ENCODE measurements at regions not wholly inside any gene's neighbourhood (a gene's known extent, or its start where the extent isn't known, plus 50 kb on each side); places are given as distances from the start of the nearest gene placed in this dataset.

DNA sequence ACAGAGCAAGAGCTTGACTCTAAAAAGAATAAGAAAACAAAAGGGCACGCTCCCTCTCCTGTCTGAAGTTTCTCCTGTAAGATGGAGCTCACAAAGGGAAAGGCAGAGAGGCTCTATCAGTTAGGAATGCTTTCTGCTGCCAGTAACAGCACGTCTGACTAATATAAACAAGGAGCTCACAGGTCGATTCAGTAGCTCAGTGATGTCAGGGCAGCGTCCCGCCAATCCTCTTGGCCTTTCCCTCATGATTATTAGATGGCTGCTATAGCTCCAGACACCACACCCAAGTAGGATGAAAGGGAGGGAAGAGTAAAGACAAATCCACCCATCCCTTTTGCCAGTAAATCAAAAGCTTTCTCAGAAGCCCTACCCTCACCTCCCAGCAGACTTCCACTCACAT, 51.3 kb upstream of the HMGXB4 start:
- Histone ChIP-seq H3K4me3 (ENCODE audit: extremely low read depth in 1 of 4, insufficient read depth in 2 of 4, low read depth in 3 of 4, low read length in 4 of 4) (no peak overlapping the region), H3K4me2 (ENCODE audit: insufficient read depth in 1 of 2, low read depth in 2 of 2, low read length in 2 of 2) (no peak overlapping the region), H3K23ac (ENCODE audit: insufficient read length) (no peak overlapping the region), H3K14ac (ENCODE audit: insufficient read length) (no peak overlapping the region), H2BK12ac (ENCODE audit: low read depth, low read length) (no peak overlapping the region), H2BK120ac (replicated peaks; ENCODE audit: low read depth, low read length) (no peak overlapping the region), H2BK20ac (ENCODE audit: low read length) (no peak overlapping the region), H3K27me3 (replicated peaks in 1 of 4; ENCODE audit: control insufficient read depth in 3 of 4, extremely low read depth in 1 of 4, insufficient read depth in 3 of 4, low read length in 3 of 4) (no peaks in the 10 kb centered on the region), H3K79me2 (ENCODE audit: control insufficient read depth in 1 of 2, insufficient read depth in 2 of 2, low read length in 2 of 2) (no peaks in the 10 kb centered on the region), H2AFZ (ENCODE audit: low read length) (no peak overlapping the region), H3K9me3 (ENCODE audit: insufficient read depth in 2 of 2, low read depth in 1 of 2, low read length in 1 of 2) (no peaks in the 10 kb centered on the region), H2BK5ac (ENCODE audit: low read depth, low read length) (no peak overlapping the region), H2AK5ac (ENCODE audit: low read depth, low read length) (no peak overlapping the region), H3K27ac (ENCODE audit: low read depth, low read length) (no peak overlapping the region), H3K4me1 (replicated peaks in 1 of 4; ENCODE audit: control insufficient read depth in 3 of 4, insufficient read depth in 4 of 4, low read length in 3 of 4) (no peaks in the 10 kb centered on the region), H4K5ac (ENCODE audit: insufficient read length, low read depth, low read length) (no peak overlapping the region), H3K56ac (replicated peaks; ENCODE audit: insufficient read length, low read depth, low read length) (no peak overlapping the region), H3K36me3 (ENCODE audit: control insufficient read depth in 2 of 4, insufficient read depth in 4 of 4, low read length in 3 of 4) (no peaks in the 10 kb centered on the region), H3K18ac (ENCODE audit: extremely low read depth, low read length) (no peak overlapping the region), H3K4ac (replicated peaks; ENCODE audit: insufficient read length, low read depth, low read length) (no peak overlapping the region), H3K79me1 (ENCODE audit: low read depth, low read length) (no peaks in the 10 kb centered on the region), H3K9ac (replicated peaks in 1 of 4; ENCODE audit: extremely low read depth in 1 of 4, low read depth in 3 of 4, low read length in 3 of 4) (no peak overlapping the region), H3K23me2 (ENCODE audit: low read depth, low read length) (no peaks in the 10 kb centered on the region), H4K8ac (ENCODE audit: extremely low read depth, insufficient read depth, low read length) (no peak overlapping the region), H2BK15ac (ENCODE audit: low read length) (no peak overlapping the region), H4K91ac (replicated peaks; ENCODE audit: insufficient read length, low read length) (no peak overlapping the region), H4K20me1 (replicated peaks in 1 of 2; ENCODE audit: control insufficient read depth in 1 of 2, insufficient read depth in 2 of 2, low read length in 2 of 2) (no peaks in the 10 kb centered on the region)
- ChIA-PET CTCF (ENCODE audit: partially characterized antibody) (interaction anchor here (0.7 to 2.1 kb wide), 9 partner anchors 10 to 162 kb away, joined by 3 to 8 read pairs (median 4); no protein-coding TSS in a partner anchor), POLR2A (ENCODE audit: partially characterized antibody) (interaction anchor here (0.8 to 1.0 kb wide), 2 partner anchors 15 to 51 kb away, joined by 3 to 5 read pairs; partner anchors contain the start of gene HMGXB4)
- WGBS, 2 experiments (ENCODE audit: extremely low coverage in 1 of 2, insufficient coverage in 1 of 2, insufficient read length in 1 of 2, insufficient replicate concordance in 2 of 2, low coverage in 1 of 2, low lambda C conversion rate in 2 of 2, missing lambda C conversion rate in 1 of 2): 85% methylated on average over 5 of the region's 5 CpGs; no CpG with 5 or more reads in 1 of the 2 experiments
- no peak for DNase-seq (ENCODE audit: low read depth in 1 of 2, low spot score in 2 of 2)
- FAIRE-seq: no peak
- TF ChIP-seq CBX5 (IDR thresholded peaks at IDR 0.05; ENCODE audit: low read depth, low read length) (no peak), ASH2L (IDR thresholded peaks at IDR 0.05; ENCODE audit: low read length) (no peak), NANOG (IDR thresholded peaks at IDR 0.05; ENCODE audit: insufficient read depth, low read depth, low read length, poor library complexity, severe bottlenecking) (no peak), EP300 (IDR thresholded peaks at IDR 0.05; ENCODE audit: borderline replicate concordance in 1 of 2, low read depth in 2 of 2, low read length in 2 of 2) (no peak), CHD1 (IDR thresholded peaks at IDR 0.05; ENCODE audit: low read depth, low read length) (no peak), RXRA (IDR thresholded peaks at IDR 0.05; ENCODE audit: insufficient read depth, low read depth, low read length) (no peak), KDM4A (IDR thresholded peaks at IDR 0.05; ENCODE audit: low read depth, low read length, severe bottlenecking) (no peak)
- TF ChIP-seq, protein P1, sequence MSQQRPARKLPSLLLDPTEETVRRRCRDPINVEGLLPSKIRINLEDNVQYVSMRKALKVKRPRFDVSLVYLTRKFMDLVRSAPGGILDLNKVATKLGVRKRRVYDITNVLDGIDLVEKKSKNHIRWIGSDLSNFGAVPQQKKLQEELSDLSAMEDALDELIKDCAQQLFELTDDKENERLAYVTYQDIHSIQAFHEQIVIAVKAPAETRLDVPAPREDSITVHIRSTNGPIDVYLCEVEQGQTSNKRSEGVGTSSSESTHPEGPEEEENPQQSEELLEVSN (IDR thresholded peaks at IDR 0.05): no peak
- TF ChIP-seq, protein P2, sequence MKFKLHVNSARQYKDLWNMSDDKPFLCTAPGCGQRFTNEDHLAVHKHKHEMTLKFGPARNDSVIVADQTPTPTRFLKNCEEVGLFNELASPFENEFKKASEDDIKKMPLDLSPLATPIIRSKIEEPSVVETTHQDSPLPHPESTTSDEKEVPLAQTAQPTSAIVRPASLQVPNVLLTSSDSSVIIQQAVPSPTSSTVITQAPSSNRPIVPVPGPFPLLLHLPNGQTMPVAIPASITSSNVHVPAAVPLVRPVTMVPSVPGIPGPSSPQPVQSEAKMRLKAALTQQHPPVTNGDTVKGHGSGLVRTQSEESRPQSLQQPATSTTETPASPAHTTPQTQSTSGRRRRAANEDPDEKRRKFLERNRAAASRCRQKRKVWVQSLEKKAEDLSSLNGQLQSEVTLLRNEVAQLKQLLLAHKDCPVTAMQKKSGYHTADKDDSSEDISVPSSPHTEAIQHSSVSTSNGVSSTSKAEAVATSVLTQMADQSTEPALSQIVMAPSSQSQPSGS (IDR thresholded peaks at IDR 0.05; ENCODE audit: low read length): no peak
- TF ChIP-seq, protein P3, sequence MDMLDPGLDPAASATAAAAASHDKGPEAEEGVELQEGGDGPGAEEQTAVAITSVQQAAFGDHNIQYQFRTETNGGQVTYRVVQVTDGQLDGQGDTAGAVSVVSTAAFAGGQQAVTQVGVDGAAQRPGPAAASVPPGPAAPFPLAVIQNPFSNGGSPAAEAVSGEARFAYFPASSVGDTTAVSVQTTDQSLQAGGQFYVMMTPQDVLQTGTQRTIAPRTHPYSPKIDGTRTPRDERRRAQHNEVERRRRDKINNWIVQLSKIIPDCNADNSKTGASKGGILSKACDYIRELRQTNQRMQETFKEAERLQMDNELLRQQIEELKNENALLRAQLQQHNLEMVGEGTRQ (IDR thresholded peaks at IDR 0.05; ENCODE audit: low read length): no peak

All from H1 (cell line).